HepG2 (cell line): ENCODE measurements at regions not wholly inside any gene's neighbourhood (a gene's known extent, or its start where the extent isn't known, plus 50 kb on each side); places are given as distances from the start of the nearest gene placed in this dataset.

ENCODE experiments used
- ATAC-seq: fragments of 200-7000 bp; cut with Tn5 transposase; 3 replicates; pipeline ENCODE4 v1.9.1; 2020; ENCODE audit warnings: mild to moderate bottlenecking, moderate library complexity
- BruUV-seq: library from RNA; stranded (reverse); fragments of 400-500 nt; replicated peaks from 2 replicates; lab custom pipeline; 2021; lab: Mats Ljungman, UMichigan
- CTCF ChIA-PET: fragments of 300-600 bp; formaldehyde crosslinking; extraction: SDS; loops from one replicate; lab custom pipeline; 2021; ENCODE audit warnings: low total read pairs, inconsistent platforms, low intra/inter-chr PET ratio; lab: Yijun Ruan, JAX
- POLR2A ChIA-PET: fragments of 350-600 bp; sonication (Branson Sonifier 250); formaldehyde crosslinking; loops from one replicate; lab custom pipeline; 2020; ENCODE audit warnings: antibody characterized with exemption, inconsistent platforms; lab: Yijun Ruan, JAX
- DNase-seq: peaks from one replicate; pipeline ENCODE4 v3.0.0-alpha.2; 2015; ENCODE audit warnings: low spot score
- FAIRE-seq: peaks from 3 replicates; lab custom pipeline; 2011; peaks lifted over from hg19 to GRCh38; lab: Jason Lieb, UNC
- H2AFZ ChIP-seq: one replicate; pipeline ENCODE4 v1.6.1; 2011; ENCODE audit warnings: low read length, inconsistent platforms
- H3K27ac ChIP-seq: fragments of 300-600 bp; 3 replicates; pipeline ENCODE4 v1.8.0; 2011; ENCODE audit warnings: mixed run types, mild to moderate bottlenecking, mixed read lengths, low read length, inconsistent platforms; ENCODE audit not compliant: insufficient read depth; ENCODE audit errors: extremely low read length
- H3K27me3 ChIP-seq, 2 experiments: fragments of 200-600 bp in 1 of 2; 2 replicates in 1 of 2; 3 replicates in 1 of 2; pipeline versions ENCODE4 v1.6.0 to v1.8.0; 2011; ENCODE audit warnings: low read length in 2 of 2, mild to moderate bottlenecking in 2 of 2, moderate library complexity in 2 of 2, inconsistent platforms in 1 of 2; ENCODE audit not compliant: insufficient read depth in 2 of 2, control insufficient read depth in 1 of 2
- H3K36me3 ChIP-seq, 2 experiments: fragments of 200-600 bp in 1 of 2; replicated peaks in 1 of 2; 2 replicates in 1 of 2; 3 replicates in 1 of 2; pipeline versions ENCODE4 v1.5.1 to v1.8.0; 2011; ENCODE audit warnings: low read length in 2 of 2, inconsistent platforms in 1 of 2; ENCODE audit not compliant: insufficient read depth in 2 of 2, control insufficient read depth in 1 of 2
- H3K4me1 ChIP-seq: 2 replicates; pipeline ENCODE4 v1.5.1; 2012; ENCODE audit warnings: low read length, inconsistent platforms; ENCODE audit not compliant: insufficient read depth
- H3K4me2 ChIP-seq: 2 replicates; pipeline ENCODE4 v1.6.0; 2011; ENCODE audit warnings: low read depth, low read length, inconsistent platforms
- H3K4me3 ChIP-seq, 3 experiments: fragments of 200-600 bp in 1 of 3; sonication (generic), shearing (Covaris generic) in 1 of 3; replicated peaks in 1 of 3; 2 replicates each; pipeline ENCODE4 v1.5.1; 2011 to 2016; ENCODE audit warnings: low read length in 3 of 3, inconsistent platforms in 2 of 3, low read depth in 2 of 3, mild to moderate bottlenecking in 2 of 3, control low read depth in 1 of 3, mixed read lengths in 1 of 3; ENCODE audit not compliant: insufficient read depth in 1 of 3
- H3K79me2 ChIP-seq: one replicate; pipeline ENCODE4 v1.6.1; 2011; ENCODE audit warnings: low read length, inconsistent platforms; ENCODE audit not compliant: insufficient read depth
- H3K9ac ChIP-seq: 2 replicates; pipeline ENCODE4 v1.6.0; 2011; ENCODE audit warnings: mild to moderate bottlenecking, low read depth, low read length, inconsistent platforms; ENCODE audit not compliant: insufficient read depth
- H3K9me3 ChIP-seq: 2 replicates; pipeline ENCODE4 v1.5.1; 2012; ENCODE audit warnings: mild to moderate bottlenecking, low read length
- H4K20me1 ChIP-seq: 2 replicates; pipeline ENCODE4 v1.6.0; 2011; ENCODE audit warnings: inconsistent platforms, mild to moderate bottlenecking, low read length, moderate library complexity; ENCODE audit not compliant: insufficient read depth
- ATF7 ChIP-seq, 2 experiments: fragments of 450-650 bp in 1 of 2; sonication (generic) in 1 of 2; formaldehyde crosslinking in 1 of 2; IDR thresholded peaks; 2 replicates each; pipeline versions ENCODE4 v1.4.0 to v1.6.1; 2016 to 2020; ENCODE audit warnings: antibody characterized with exemption in 1 of 2, mild to moderate bottlenecking in 1 of 2, missing genetic modification reagents in 1 of 2
- DNMT3B ChIP-seq: conservative IDR thresholded peaks from 2 replicates; pipeline ENCODE4 v1.6.1; 2016; ENCODE audit warnings: missing biosample characterization, control low read depth
- JUND ChIP-seq: sonication (generic); formaldehyde crosslinking; IDR thresholded peaks from 2 replicates; pipeline ENCODE4 v1.8.0; 2022; ENCODE audit warnings: mild to moderate bottlenecking, missing genetic modification reagents
- NFATC3 ChIP-seq: sonication (generic); formaldehyde crosslinking; IDR thresholded peaks from 2 replicates; pipeline ENCODE4 v1.5.1; 2020; ENCODE audit warnings: mild to moderate bottlenecking, missing genetic modification reagents
- POGZ ChIP-seq: sonication (generic); formaldehyde crosslinking; IDR thresholded peaks from 2 replicates; pipeline ENCODE4 v1.4.0; 2020; ENCODE audit warnings: mild to moderate bottlenecking, missing genetic modification reagents
- SIN3B ChIP-seq: fragments of 150-350 bp; IDR thresholded peaks from 2 replicates; pipeline ENCODE4 v1.6.1; 2014; ENCODE audit warnings: low read length
- SNRNP70 ChIP-seq: fragments of 200-400 bp; formaldehyde crosslinking; IDR thresholded peaks from 2 replicates; pipeline ENCODE4 v1.6.1; 2017; ENCODE audit warnings: mild to moderate bottlenecking, low read depth, low read length, moderate library complexity
- ZFAT ChIP-seq: sonication (generic); formaldehyde crosslinking; conservative IDR thresholded peaks from 2 replicates; pipeline ENCODE4 v1.8.1; 2023; ENCODE audit warnings: missing genetic modification reagents, inconsistent platforms
- ZNF672 ChIP-seq: sonication (generic); formaldehyde crosslinking; IDR thresholded peaks from 2 replicates; pipeline ENCODE4 v1.8.1; 2022; ENCODE audit warnings: missing genetic modification reagents
- WGBS: methylation state at CpG from one replicate; pipeline ENCODE4 v1.1.6; 2017; ENCODE audit warnings: low lambda C conversion rate; 5-methylcytosine and 5-hydroxymethylcytosine counted together
- in situ Hi-C: cut with HindIII; loops from 2 replicates; pipeline ENCODE4 v1.10.0; 2017; ENCODE audit warnings: low pct_unique_long_range_greater_than_20kb; ENCODE audit not compliant: extremely low pct_ligation_motif_present
- intact Hi-C: fragments of 100-400 bp; cut with micrococcal nuclease; formaldehyde crosslinking; loops from one replicate; pipeline ENCODE4 v1.10.0; 2022; ENCODE audit not compliant: unreplicated experiment
- TF ChIP-seq, protein P1 (sequence below): IDR thresholded peaks from 2 replicates; pipeline ENCODE4 v1.6.1; 2016; ENCODE audit warnings: low read depth, missing genetic modification reagents, missing compliant biosample characterization
- TF ChIP-seq, protein P2 (sequence below): IDR thresholded peaks from 2 replicates; pipeline ENCODE4 v1.6.1; 2018; ENCODE audit warnings: missing genetic modification reagents
- TF ChIP-seq, protein P3 (sequence below): sonication (generic); formaldehyde crosslinking; IDR thresholded peaks from 2 replicates; pipeline ENCODE4 v1.5.0; 2020; ENCODE audit warnings: mild to moderate bottlenecking, missing genetic modification reagents, borderline replicate concordance

DNA sequence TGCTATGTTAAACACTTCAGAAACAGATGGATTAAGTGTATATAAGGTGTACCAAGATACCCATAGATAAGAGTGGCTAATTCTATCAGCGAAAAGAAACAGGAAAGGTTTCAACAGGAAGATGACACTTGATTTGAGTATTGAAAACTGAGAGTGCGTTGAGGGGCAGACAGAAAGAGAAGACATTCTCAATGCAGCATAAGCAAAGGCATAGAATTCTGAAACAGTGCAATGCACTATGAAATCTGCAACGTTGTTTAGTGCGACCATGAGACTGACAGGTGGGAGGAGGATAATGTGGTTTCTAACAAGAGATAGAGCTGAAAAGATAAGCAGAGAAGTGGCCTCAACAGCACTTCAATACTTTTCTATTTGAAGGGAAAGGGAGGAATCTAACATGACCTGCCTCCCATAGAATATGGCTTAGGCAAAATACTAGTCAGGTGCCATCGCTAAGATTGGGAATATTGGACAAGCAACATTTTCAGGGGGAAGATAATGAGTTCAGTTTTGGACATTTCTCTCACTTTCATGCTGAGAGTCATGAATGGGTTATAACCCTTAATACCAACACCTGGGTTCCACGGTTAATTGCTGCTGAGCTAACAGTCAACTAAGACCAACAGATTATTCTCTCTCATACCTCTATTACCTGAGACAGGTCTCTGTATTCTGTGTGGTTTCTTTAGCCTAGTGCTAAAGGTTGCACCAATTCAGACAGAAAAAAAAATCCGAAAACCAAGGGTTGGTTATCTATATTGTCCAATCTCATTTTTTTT is 312.9 kb upstream of the ARID1B start:
- WGBS: 32% methylated on average over 7 of the region's 7 CpGs
- FAIRE-seq (no peak), ATAC-seq (no peak), DNase-seq (no peak)
- TF ChIP-seq NFATC3 (CRISPR knock-in tag) (no peak), ATF7 (IDR thresholded peaks at IDR 0.05) (no peak), ATF7 (CRISPR knock-in tag; IDR thresholded peaks at IDR 0.05) (no peak), POGZ (CRISPR knock-in tag) (no peak), JUND (no peak), SIN3B (no peak), SNRNP70 (no peak), ZNF672 (CRISPR knock-in tag) (no peak), DNMT3B (CRISPR knock-in tag) (no peak), ZFAT (no peak)
- TF ChIP-seq, protein P1, sequence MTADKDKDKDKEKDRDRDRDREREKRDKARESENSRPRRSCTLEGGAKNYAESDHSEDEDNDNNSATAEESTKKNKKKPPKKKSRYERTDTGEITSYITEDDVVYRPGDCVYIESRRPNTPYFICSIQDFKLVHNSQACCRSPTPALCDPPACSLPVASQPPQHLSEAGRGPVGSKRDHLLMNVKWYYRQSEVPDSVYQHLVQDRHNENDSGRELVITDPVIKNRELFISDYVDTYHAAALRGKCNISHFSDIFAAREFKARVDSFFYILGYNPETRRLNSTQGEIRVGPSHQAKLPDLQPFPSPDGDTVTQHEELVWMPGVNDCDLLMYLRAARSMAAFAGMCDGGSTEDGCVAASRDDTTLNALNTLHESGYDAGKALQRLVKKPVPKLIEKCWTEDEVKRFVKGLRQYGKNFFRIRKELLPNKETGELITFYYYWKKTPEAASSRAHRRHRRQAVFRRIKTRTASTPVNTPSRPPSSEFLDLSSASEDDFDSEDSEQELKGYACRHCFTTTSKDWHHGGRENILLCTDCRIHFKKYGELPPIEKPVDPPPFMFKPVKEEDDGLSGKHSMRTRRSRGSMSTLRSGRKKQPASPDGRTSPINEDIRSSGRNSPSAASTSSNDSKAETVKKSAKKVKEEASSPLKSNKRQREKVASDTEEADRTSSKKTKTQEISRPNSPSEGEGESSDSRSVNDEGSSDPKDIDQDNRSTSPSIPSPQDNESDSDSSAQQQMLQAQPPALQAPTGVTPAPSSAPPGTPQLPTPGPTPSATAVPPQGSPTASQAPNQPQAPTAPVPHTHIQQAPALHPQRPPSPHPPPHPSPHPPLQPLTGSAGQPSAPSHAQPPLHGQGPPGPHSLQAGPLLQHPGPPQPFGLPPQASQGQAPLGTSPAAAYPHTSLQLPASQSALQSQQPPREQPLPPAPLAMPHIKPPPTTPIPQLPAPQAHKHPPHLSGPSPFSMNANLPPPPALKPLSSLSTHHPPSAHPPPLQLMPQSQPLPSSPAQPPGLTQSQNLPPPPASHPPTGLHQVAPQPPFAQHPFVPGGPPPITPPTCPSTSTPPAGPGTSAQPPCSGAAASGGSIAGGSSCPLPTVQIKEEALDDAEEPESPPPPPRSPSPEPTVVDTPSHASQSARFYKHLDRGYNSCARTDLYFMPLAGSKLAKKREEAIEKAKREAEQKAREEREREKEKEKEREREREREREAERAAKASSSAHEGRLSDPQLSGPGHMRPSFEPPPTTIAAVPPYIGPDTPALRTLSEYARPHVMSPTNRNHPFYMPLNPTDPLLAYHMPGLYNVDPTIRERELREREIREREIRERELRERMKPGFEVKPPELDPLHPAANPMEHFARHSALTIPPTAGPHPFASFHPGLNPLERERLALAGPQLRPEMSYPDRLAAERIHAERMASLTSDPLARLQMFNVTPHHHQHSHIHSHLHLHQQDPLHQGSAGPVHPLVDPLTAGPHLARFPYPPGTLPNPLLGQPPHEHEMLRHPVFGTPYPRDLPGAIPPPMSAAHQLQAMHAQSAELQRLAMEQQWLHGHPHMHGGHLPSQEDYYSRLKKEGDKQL (CRISPR knock-in tag): no peak
- TF ChIP-seq, protein P2, sequence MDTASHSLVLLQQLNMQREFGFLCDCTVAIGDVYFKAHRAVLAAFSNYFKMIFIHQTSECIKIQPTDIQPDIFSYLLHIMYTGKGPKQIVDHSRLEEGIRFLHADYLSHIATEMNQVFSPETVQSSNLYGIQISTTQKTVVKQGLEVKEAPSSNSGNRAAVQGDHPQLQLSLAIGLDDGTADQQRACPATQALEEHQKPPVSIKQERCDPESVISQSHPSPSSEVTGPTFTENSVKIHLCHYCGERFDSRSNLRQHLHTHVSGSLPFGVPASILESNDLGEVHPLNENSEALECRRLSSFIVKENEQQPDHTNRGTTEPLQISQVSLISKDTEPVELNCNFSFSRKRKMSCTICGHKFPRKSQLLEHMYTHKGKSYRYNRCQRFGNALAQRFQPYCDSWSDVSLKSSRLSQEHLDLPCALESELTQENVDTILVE (CRISPR knock-in tag): no peak
- TF ChIP-seq, protein P3, sequence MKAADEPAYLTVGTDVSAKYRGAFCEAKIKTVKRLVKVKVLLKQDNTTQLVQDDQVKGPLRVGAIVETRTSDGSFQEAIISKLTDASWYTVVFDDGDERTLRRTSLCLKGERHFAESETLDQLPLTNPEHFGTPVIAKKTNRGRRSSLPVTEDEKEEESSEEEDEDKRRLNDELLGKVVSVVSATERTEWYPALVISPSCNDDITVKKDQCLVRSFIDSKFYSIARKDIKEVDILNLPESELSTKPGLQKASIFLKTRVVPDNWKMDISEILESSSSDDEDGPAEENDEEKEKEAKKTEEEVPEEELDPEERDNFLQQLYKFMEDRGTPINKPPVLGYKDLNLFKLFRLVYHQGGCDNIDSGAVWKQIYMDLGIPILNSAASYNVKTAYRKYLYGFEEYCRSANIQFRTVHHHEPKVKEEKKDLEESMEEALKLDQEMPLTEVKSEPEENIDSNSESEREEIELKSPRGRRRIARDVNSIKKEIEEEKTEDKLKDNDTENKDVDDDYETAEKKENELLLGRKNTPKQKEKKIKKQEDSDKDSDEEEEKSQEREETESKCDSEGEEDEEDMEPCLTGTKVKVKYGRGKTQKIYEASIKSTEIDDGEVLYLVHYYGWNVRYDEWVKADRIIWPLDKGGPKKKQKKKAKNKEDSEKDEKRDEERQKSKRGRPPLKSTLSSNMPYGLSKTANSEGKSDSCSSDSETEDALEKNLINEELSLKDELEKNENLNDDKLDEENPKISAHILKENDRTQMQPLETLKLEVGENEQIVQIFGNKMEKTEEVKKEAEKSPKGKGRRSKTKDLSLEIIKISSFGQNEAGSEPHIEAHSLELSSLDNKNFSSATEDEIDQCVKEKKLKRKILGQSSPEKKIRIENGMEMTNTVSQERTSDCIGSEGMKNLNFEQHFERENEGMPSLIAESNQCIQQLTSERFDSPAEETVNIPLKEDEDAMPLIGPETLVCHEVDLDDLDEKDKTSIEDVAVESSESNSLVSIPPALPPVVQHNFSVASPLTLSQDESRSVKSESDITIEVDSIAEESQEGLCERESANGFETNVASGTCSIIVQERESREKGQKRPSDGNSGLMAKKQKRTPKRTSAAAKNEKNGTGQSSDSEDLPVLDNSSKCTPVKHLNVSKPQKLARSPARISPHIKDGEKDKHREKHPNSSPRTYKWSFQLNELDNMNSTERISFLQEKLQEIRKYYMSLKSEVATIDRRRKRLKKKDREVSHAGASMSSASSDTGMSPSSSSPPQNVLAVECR (CRISPR knock-in tag): no peak
- Histone ChIP-seq H3K9me3 (no peaks in the 10 kb centered on the region), H2AFZ (no peak overlapping the region), H3K79me2 (no peaks in the 10 kb centered on the region), H4K20me1 (no peaks in the 10 kb centered on the region), H3K4me2 (no peak overlapping the region), H3K27ac (no peak overlapping the region), H3K4me3 (no peak overlapping the region), H3K9ac (no peak overlapping the region), H3K27me3 (peaks cover 0 to 41% of the 10 kb centered on the region in 2 experiments; a peak in 4 of 5 replicates), H3K36me3 (no peaks in the 10 kb centered on the region), H3K4me1 (no peaks in the 10 kb centered on the region)
- no TSS peak for BruUV-seq
- intact Hi-C loops (no loop called here), in situ Hi-C loops (no loop called here)
- ChIA-PET CTCF (no interaction called here), POLR2A (no interaction called here)
